GM19240 (cell line): ENCODE measurements at regions not wholly inside any gene's neighbourhood (a gene's known extent, or its start where the extent isn't known, plus 50 kb on each side); places are given as distances from the start of the nearest gene placed in this dataset.
"Not testable (repeated sequence)": the region's sequence is repeated elsewhere in the genome, so short reads cannot be mapped to it uniquely, and the experiment has no call there.

Experiments
- DNase-seq: peaks from one replicate; pipeline ENCODE4 v3.0.0; 2011; ENCODE audit warnings: low spot score; ENCODE audit not compliant: insufficient read length

DNA sequence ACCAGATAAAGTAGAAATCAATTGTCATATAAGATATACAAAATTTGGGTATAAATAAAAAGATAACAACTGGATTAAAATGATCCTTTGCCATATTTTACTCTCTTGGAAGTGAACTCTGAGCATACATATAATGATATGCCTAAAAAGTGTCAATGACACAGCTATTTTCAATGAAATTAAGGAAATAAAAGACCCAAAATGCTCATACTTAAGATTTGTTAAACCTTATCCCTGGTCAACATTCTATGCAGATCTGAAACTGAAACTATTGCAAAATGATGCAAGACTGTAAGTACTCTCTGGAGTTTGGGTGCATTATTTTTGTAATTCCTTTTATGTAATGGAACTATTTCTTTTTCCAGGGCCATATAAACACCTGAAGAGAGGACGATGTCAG, 119.0 kb upstream of the SGK1 start:
- DNase-seq: no peak

DNA sequence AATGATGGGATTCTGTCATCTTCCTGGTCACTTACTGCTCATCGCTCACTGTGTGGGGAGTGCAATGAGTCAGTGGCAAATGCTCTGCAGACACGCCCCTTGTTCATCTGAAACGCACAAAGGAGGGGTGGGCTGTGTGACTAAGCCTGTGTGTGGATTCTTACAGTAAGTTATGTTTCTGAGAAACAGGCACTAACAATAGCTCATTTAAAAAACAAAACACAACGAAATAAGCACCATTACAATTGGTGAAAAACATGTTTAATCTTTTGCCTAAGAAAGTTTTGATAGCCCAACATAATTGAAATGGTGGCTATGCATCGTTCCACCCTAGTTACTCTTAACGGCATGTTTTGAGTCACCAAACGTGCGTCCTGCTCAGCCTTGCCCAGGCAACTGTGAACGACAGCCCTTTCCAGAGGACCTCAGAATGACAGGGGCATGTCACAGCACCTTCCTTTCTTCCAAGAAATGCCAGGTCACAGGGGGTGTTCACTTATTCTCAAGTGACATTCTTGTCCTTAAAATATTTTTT, 118.4 kb upstream of the SGK1 start:
- DNase-seq: peak; percentile 35

DNA sequence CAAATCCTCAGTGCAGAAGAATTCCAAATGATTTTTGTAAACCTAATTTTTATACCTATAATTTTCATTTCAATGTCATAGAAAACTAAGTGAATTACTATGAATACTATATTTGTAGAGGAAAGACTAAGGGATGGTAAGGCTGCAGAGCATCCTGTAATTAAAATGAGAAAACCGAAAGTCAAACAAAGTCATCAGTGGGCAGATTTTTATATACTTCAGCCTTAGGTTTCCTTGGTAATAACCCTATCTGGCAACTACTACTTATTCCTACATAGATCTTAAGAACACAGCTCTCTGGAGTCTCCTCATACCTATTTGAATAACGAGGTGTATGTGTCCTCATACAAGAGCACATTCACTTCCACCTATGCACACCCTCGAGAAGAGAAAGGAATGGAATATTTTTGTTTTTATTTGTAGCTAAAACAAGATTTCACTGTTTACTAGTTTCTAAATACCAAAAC, 117.9 kb upstream of the SGK1 start:
- no peak for DNase-seq

DNA sequence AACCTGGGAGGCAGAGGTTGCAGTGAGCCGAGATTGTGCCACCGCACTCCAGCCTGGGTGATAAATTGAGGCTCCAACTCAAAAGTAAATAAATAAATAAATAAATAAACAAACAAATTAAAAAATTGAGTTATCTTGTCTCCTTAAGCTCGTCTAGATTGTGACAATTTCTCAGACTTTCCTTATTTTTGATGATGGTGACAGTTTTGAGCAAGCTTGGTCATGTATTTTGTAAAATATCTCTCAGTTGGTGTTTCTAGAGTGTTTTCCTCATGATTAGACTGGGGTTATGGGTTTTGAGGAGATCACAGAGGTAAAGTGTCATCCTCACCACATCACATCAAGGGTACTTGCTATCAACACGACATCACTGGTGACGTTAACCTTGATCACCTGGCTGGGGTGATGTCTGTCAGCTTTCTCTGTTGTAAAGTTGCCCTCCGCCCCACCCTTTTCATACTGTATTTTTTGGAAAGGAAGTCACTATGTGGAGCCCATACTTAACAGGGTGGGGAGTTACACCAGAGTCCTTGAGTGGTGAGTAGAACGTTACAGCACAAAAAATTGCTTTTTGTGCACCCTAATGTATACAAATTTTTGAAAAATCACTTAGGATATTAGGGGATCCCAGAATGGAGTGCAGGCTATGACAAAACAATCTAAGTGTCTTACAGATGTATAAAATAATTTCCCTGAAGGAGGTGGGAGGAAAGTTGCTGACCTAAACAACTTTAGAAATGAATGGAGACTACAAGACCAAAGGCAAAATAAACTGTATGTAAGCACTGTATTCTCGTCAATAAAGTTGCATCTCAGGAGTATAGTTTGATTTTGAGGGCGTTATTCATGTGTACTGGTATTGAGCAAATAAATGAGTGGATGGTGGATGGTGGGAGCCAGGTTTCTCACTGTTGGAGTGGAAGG, 116.4 kb upstream of the SGK1 start:
- DNase-seq: no peak

DNA sequence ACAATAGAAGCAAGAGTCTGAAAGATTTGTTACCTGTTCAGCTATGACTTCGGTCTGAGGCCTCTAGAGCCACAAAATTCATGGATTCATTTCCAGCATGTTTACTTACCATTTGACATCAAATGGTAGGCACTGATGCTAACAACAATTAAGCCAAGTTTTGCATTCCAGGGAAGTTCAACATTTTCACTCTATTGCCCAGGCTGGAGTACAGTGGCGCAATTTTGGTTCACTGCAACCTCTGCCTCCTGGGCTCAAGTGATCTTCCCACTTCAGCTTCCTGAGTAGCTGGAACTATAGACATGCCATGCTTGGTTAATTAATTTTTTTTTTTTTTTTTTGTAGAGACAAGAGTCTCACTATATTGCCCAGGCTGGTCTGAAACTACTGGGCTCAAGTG, 114.1 kb upstream of the SGK1 start:
- DNase-seq: no peak

DNA sequence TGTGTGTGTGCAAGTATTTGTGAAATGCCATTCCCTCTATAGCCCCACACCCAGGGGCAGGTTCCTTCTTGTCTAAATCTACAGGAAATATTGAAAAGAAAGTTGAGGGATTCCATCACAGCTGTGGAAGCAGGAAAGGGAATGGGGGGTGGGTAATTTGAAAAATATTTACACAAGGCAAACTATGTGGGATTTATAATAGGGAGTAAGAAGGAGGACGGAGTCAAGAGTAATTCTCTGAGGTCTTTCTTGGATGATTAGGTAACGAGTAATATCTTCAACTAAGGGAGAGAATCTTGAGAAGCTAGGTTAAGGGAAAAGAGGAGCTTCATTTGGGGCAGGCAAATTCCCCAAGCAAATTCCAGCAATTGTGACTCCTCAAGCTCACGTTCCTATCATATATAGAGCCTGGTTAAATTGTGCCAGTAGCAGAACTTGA, 113.5 kb upstream of the SGK1 start:
- DNase-seq: no peak

DNA sequence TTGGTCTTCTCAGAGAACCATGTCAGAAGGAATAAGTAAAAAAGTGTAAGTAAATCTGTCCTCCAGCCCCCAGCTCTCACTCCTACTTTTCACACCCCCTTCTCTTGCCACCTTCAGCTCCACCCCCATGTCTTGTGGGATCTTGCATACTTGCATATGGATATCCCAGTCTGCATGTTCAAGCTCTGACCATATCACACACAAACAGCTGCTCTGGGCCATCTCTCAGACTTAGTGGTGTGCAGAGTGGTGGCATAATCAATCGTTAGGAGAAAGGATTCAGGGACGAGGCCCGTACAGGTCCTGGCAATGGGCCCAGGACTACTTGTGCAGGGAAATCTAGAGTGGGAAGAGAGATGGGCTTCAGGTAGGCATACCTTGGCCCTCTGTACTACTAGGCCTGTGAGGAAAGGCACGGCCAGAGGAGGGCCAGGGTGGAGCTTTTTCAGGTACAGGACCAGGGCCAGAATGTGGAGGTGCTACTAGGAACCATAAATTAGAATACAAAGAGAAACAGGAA, 112.0 kb upstream of the SGK1 start:
- no peak for DNase-seq

DNA sequence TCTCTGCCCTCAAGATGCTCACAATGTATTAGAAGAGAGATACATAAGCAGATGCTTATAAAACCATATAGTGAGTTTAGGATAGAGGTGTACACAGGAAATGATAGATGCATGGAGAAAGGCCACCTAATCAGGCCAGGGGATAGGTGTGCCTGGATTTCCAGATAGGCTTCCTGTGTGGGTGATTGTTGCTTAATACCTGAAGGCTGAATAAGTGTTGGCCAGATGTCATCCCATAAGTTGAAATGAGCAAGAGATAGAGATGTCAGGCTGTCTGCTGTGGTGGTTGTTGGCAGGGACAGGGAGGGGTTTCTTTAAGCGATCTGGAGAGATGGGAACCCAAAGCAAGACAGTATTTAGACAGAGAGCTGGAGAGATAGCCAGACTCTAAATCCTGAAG, 109.8 kb upstream of the SGK1 start:
- DNase-seq: no peak

DNA sequence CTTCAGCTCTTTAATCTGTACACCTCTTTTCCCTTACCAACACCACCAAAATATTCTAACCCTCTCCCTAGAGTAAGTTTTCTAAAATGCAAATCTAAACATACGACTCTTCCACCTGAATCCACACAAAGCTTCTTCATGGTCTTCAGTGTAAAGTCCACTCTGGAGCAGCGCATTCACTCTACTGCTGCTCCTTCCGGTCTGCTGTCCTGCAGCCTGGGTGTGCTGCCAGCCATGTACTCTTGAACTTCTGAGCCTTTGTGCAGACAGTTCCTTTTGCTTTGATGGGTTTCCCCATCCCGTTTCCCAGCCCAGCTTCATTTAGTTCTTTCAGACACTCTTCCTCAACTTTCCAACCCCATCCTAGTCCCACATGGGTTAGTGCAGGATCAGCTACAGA, 108.7 kb upstream of the SGK1 start:
- no peak for DNase-seq

DNA sequence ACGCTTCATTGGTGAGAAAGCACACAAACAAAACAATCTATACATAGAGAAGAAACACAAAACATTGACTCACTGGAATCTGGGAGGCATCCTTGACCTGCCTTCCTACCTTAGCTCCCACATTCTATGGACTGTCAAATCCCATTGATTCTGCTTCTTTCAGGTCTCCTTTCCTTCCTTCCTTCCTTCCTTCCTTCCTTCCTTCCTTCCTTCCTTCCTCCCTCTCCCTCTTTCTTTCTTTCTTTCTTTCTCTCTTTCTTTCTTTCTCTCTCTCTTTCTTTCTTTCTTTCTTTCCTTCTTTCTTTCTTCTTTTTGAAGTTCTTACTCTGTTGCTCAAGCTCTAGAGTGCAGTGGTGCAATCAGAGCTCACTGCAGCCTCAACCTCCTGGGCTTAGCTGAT, 108.0 kb upstream of the SGK1 start:
- not testable (repeated sequence) for DNase-seq

DNA sequence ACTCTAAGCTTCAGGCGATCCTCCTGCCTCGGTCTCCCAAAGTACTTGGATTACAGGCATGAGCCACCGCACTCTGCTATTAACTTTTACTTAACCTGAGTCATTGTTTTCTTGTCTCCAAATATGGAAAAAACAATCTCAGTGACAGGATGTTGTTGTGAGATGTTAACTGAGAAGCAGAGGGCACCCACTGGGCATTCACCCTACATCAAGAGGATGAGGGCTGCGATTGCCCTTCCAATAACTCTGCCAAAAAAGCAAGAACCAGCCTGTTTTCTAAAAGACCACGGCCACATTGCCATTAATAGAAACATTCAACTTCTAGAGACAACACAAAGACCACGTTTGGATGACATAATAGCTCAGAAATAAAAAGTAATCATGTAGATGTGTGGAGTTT, 107.6 kb upstream of the SGK1 start:
- no peak for DNase-seq

DNA sequence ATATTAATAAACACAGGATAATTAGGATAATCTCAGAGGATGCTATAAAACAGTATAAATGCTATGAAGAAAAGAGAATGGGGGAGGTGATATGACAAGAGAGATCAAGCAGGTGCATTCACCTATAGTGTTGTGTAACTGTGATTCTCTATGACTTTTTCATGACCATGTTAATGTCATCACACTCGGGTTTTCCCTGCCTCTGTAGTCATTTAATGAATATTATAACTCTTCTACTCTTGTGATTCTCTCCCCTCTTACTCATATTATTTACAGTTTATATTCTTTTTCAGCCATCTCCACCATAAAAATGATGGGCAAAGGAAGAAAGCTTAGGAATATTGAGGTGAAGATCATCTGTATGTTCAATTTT, 106.9 kb upstream of the SGK1 start:
- no peak for DNase-seq

DNA sequence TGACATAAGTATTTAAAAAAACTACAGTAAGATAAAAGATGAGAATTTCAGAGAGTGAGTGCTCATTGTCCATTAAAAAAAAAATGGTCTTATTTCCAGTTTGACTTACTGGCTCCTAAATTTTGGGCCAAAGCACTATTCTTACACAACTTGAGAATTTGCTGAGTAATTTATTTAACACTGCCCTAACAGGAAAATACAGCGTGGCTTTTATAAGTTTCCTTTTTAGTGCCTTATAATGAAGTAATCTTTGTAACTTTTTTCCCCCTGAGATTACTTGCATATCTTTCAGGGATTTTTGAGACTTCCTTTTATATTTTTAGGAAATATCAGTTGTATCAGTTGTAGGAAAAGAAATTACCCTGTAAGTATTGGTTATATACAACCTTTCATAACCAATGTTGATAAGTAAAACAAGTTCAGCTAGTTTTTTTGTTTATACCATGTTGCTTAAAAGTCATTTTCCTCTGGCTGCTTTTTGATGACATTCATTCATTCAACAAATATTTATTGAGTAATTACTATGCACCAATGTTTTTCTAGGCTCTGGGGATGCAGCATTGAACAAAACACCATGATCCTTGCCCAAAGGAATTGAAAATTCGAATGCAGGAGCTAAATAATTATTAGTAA, 106.4 kb upstream of the SGK1 start:
- DNase-seq: no peak

DNA sequence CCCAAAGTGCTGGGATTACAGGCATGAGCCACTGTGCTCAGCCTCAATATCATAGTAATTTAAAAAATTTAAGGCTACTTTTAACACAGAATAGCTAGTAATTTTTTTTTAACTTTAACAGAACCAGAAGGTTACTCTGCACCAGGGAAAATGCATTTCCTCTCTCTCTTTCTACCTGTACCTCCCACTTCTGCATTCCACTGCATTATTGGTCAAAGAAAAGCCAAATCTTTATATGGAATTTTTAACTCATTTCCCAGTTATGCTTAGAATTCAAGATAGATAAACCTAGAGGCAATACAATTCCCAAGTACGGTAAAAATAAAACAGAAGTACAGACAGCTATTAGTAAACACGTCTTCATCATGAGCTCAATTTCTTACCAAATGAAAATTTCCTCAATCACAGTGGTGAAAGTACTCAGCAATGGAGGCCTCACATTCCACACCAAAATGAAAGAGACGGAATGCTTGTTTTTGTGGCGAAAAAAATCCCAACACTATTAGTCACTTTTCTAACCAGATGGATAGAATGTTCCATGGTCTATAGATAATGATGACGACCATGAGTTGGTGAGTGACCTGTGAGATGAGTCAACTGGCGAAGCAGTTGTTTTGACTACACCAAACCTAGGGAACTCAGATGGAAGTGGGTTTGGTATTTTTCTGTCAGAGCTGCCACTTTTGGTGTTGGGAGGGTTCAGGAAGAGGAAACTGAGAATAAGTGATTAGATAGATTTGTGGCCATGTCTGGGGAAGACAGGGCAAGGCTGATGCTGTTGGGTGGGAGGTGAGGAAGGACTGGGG, 104.7 kb upstream of the SGK1 start:
- no peak for DNase-seq

DNA sequence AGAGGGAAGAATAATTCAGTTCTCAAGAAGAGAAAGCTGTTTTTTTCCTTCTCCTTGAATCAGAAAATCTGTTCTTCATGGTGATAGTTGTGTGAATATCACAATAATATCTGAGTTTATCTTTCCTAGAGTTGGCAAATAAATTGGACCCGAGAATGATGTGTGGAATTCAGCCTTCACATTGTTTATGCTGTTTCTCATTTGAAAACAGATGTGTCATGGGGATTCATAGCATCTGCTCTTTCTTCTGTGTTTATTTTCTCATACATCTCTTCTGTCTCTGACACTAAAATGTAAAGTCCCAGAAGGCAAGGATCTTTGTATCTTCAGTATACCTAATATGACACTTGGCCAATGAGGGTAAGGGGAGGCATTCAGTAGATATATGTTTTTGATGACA, 103.6 kb upstream of the SGK1 start:
- no peak for DNase-seq

DNA sequence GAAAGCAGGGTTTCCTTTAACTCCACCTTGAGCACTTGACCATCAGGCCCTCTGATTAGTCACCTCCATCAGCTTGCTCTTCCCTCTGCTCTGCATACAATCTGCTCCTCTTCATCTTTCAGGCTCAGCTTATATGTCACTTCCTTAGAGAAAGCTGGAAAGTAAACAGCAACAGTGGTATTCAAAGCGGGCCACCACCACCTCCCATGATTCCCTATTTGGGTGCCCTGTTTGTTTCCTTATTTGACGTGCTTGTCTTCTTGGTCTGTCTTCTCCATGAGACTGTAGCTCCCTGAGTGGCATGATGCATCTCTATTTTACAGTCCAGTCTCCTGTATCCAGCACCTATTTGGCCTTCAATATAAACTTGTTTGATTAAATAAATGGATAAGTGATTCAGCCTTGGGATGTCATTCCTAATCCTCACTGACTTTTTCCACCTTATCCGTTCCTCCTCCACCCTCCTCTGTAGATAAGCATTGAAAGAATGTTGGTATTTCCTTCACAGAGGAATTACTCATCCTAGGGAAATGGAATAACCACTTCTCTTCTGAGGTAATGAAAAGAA, 102.8 kb upstream of the SGK1 start:
- no peak for DNase-seq

DNA sequence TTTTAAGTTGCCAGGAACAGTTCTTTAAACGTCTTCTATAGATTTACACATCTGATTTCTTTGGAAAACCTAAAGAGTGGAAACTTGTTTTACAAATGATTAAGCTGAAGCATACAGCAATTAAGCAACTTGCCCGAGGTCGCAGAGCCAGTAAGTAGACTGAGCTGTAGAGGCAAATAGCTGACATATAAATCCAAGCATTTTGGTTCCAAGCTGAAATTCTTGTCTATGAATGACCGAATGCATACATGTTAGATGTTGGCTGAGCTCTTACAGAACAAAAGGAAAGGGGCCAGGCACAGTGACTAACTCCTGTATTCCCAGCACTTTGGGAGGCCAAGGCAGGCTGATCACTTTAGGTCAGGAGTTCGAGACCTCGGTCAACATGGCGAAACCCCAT, 101.8 kb upstream of the SGK1 start:
- DNase-seq: no peak

DNA sequence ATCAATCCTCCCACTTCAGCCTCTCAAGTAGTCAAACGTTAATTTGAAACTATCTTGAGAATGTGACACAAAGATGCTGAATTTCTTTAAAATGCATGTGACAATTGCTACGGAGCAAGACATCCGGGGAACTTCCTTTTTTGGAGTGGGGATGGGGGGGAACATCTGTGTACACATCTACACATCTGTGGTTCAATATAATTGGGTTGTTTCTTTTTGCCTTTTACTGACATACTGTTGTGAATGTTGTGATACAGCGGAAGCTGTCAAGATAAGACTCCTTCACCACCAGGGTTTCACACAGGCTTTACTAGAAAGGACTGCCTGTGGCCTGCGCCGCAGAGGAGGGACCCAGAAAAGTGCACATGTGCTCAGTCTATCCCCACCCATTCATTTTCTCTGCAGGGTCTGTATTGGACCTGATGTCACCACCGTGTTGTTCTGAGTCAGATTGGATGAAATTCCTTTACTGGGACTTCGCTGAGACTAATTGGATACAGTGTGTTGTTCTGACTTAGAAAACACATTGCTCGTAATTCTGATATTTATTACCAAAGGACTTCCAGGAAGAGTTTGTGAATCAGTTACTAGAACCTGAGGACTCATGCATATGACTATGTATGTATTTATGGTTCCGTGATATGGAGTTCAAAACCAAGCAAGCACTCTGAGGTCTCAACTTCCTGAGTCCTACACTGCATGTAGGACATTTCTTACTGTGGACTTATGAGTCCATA, 98.7 kb upstream of the SGK1 start:
- no peak for DNase-seq

DNA sequence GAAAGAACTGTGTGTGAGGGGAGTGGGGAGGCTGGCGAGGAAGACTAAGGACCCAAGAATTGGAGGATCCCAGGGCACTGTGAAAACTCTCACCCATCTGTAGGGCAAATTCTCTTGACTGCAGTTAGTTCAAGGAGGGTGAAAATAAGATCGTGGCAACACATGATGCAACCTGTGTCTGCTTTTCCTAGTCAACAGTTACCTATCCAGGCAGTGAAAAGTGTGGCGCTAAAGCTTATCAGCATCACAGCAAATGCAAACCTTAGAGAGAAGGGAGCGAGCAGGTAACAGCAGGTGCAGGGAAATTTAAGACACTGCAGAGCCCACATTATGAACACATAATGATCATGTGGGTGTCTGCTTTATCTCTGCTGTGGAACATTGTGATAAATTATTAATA, 97.7 kb upstream of the SGK1 start:
- no peak for DNase-seq

DNA sequence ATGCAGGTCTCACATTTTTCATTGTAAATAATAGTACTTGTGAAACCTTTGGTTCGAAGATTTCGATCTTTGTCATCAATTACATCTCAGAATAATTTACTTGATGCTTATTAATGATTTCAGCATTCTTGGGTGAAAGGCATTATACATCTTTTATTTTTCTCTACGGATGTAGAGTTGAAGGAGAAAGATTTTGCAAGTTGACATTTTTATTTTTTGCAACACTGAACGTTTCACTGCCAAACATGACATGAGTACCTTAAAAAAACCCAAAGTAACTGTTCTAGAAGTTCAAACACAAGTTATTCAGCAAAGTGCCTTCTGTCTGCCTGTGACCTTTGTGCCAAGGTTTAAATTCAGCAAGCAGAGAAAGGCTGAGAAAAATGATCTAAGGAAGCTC, 97.3 kb upstream of the SGK1 start:
- no peak for DNase-seq

DNA sequence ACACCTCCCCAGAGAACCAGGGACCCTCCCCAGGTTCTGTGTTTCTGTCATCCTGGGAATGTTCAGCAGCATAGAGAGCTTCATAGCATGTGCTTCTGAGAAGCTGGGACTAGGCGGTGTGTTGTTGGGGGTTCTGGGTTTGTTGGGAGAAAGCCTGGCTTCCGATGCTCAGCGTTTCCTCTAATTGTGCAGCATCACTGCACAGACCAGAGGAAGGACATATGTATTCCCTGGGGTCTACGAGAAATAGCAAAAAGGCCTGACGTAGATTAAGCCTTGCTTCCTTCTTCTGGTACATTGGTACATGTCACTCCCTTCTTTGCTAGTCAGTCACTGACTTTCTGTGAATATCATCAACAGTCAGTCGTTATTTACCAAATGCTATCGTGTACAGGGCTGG, 96.9 kb upstream of the SGK1 start:
- DNase-seq: no peak
